H9 (cell line): ENCODE measurements at regions not wholly inside any gene's neighbourhood (a gene's known extent, or its start where the extent isn't known, plus 50 kb on each side); places are given as distances from the start of the nearest gene placed in this dataset.

Experiments used
- DNase-seq: peaks from one replicate; pipeline ENCODE4 v3.0.0-alpha.2; 2017
- H2AFZ ChIP-seq: one replicate; pipeline ENCODE4 v1.6.1; 2013; ENCODE audit warnings: mild to moderate bottlenecking, low read length, control low read depth, moderate library complexity
- H2AK5ac ChIP-seq: 2 replicates; pipeline ENCODE4 v1.6.1; 2013; ENCODE audit warnings: low read length, control low read depth, mixed read lengths; ENCODE audit not compliant: insufficient read length
- H2BK120ac ChIP-seq: one replicate; pipeline ENCODE4 v1.6.1; 2013; ENCODE audit warnings: low read depth, mild to moderate bottlenecking, low read length, control low read depth, inconsistent platforms; ENCODE audit not compliant: poor library complexity, severe bottlenecking
- H2BK12ac ChIP-seq: 2 replicates; pipeline ENCODE4 v1.6.1; 2013; ENCODE audit warnings: low read length, control low read depth, mixed read lengths, low read depth; ENCODE audit not compliant: insufficient read length
- H2BK15ac ChIP-seq: 2 replicates; pipeline ENCODE4 v1.6.1; 2013; ENCODE audit warnings: low read depth, low read length, control low read depth
- H2BK20ac ChIP-seq: one replicate; pipeline ENCODE4 v1.6.1; 2013; ENCODE audit warnings: low read depth, mild to moderate bottlenecking, low read length, control low read depth, inconsistent platforms; ENCODE audit not compliant: poor library complexity, severe bottlenecking
- H2BK5ac ChIP-seq: 2 replicates; pipeline ENCODE4 v1.6.1; 2013; ENCODE audit warnings: low read length, control low read depth, mixed read lengths; ENCODE audit not compliant: insufficient read length
- H3K14ac ChIP-seq: 2 replicates; pipeline ENCODE4 v1.6.1; 2013; ENCODE audit warnings: low read length, control low read depth; ENCODE audit not compliant: insufficient read depth
- H3K18ac ChIP-seq: 2 replicates; pipeline ENCODE4 v1.6.1; 2013; ENCODE audit warnings: low read depth, mild to moderate bottlenecking, mixed read lengths, low read length, control low read depth; ENCODE audit not compliant: insufficient read length
- H3K23ac ChIP-seq: 2 replicates; pipeline ENCODE4 v1.6.1; 2013; ENCODE audit warnings: low read length, control low read depth, mixed read lengths, low read depth; ENCODE audit not compliant: insufficient read length
- H3K23me2 ChIP-seq: 2 replicates; pipeline ENCODE4 v1.6.1; 2013; ENCODE audit warnings: low read depth, mild to moderate bottlenecking, mixed read lengths, low read length, control low read depth; ENCODE audit not compliant: insufficient read length, poor library complexity, severe bottlenecking
- H3K27ac ChIP-seq: 2 replicates; pipeline ENCODE4 v1.5.1; 2013; ENCODE audit warnings: low read length, control low read depth, mixed read lengths, low read depth; ENCODE audit not compliant: insufficient read length
- H3K27me3 ChIP-seq: 2 replicates; pipeline ENCODE4 v1.6.1; 2013; ENCODE audit warnings: low read length, control low read depth, inconsistent platforms; ENCODE audit not compliant: insufficient read depth
- H3K4ac ChIP-seq: 2 replicates; pipeline ENCODE4 v1.6.1; 2013; ENCODE audit warnings: low read depth, mild to moderate bottlenecking, control low read depth, inconsistent platforms, low read length, moderate library complexity
- H3K4me1 ChIP-seq: 2 replicates; pipeline ENCODE4 v1.6.1; 2013; ENCODE audit warnings: low read length, control low read depth, inconsistent platforms; ENCODE audit not compliant: insufficient read depth
- H3K4me2 ChIP-seq: 2 replicates; pipeline ENCODE4 v1.6.1; 2013; ENCODE audit warnings: low read length, control low read depth, mixed read lengths; ENCODE audit not compliant: insufficient read length, insufficient read depth
- H3K56ac ChIP-seq: 2 replicates; pipeline ENCODE4 v1.6.1; 2013; ENCODE audit warnings: low read depth, mild to moderate bottlenecking, mixed read lengths, low read length, control low read depth; ENCODE audit not compliant: insufficient read length
- H3K79me1 ChIP-seq: 2 replicates; pipeline ENCODE4 v1.6.1; 2013; ENCODE audit warnings: low read depth, mild to moderate bottlenecking, moderate library complexity, low read length, control low read depth, inconsistent platforms; ENCODE audit not compliant: insufficient read depth, poor library complexity, severe bottlenecking
- H3K79me2 ChIP-seq: 2 replicates; pipeline ENCODE4 v1.6.1; 2013; ENCODE audit warnings: low read length, control low read depth, inconsistent platforms; ENCODE audit not compliant: insufficient read depth
- H3K9ac ChIP-seq: 2 replicates; pipeline ENCODE4 v1.6.1; 2013; ENCODE audit warnings: low read length, control low read depth, mixed read lengths; ENCODE audit not compliant: insufficient read length; ENCODE audit errors: extremely low read depth
- H3K9me3 ChIP-seq: one replicate; pipeline ENCODE4 v1.6.1; 2013; ENCODE audit warnings: low read depth, low read length, inconsistent platforms; ENCODE audit not compliant: control insufficient read depth
- H3T11ph ChIP-seq: one replicate; pipeline ENCODE4 v1.6.1; 2013; ENCODE audit warnings: mild to moderate bottlenecking, low read length, control low read depth, inconsistent platforms
- H4K20me1 ChIP-seq: one replicate; pipeline ENCODE4 v1.6.1; 2013; ENCODE audit not compliant: control insufficient read depth, insufficient read length, insufficient read depth
- H4K5ac ChIP-seq: 2 replicates; pipeline ENCODE4 v1.6.1; 2013; ENCODE audit warnings: low read depth, mild to moderate bottlenecking, mixed read lengths, low read length, control low read depth; ENCODE audit not compliant: insufficient read length
- H4K8ac ChIP-seq: replicated peaks from 2 replicates; pipeline ENCODE4 v1.6.1; 2013; ENCODE audit warnings: low read length, control low read depth, mixed read lengths, low read depth; ENCODE audit not compliant: insufficient read length
- H4K91ac ChIP-seq: 2 replicates; pipeline ENCODE4 v1.6.1; 2013; ENCODE audit warnings: low read depth, mild to moderate bottlenecking, moderate library complexity, mixed read lengths, low read length, control low read depth; ENCODE audit not compliant: insufficient read length
- H3K27ac Mint-ChIP-seq, 3 experiments: 2 replicates in 2 of 3; 3 replicates in 1 of 3; pipeline ENCODE4 v1.8.0; 2020 to 2021; ENCODE audit warnings: mixed read lengths in 3 of 3, mild to moderate bottlenecking in 1 of 3, moderate library complexity in 1 of 3
- H3K27me3 Mint-ChIP-seq: 2 replicates; pipeline ENCODE4 v1.8.0; 2021; ENCODE audit warnings: low read depth, mild to moderate bottlenecking, moderate library complexity, mixed read lengths
- H3K36me3 Mint-ChIP-seq, 3 experiments: 2 replicates in 2 of 3; 3 replicates in 1 of 3; pipeline ENCODE4 v1.8.0; 2020 to 2021; ENCODE audit warnings: low read depth in 3 of 3, mixed read lengths in 3 of 3; ENCODE audit not compliant: insufficient read depth in 1 of 3
- H3K4me1 Mint-ChIP-seq, 2 experiments: 2 replicates each; pipeline ENCODE4 v1.8.0; 2020; ENCODE audit warnings: mixed read lengths in 2 of 2
- H3K4me3 Mint-ChIP-seq, 2 experiments: 2 replicates in 1 of 2; 3 replicates in 1 of 2; pipeline ENCODE4 v1.8.0; 2020 to 2021; ENCODE audit warnings: mild to moderate bottlenecking in 2 of 2, mixed read lengths in 2 of 2, moderate library complexity in 1 of 2
- H3K9me3 Mint-ChIP-seq, 2 experiments: 2 replicates in 1 of 2; 3 replicates in 1 of 2; pipeline ENCODE4 v1.8.0; 2020; ENCODE audit warnings: mild to moderate bottlenecking in 2 of 2, mixed read lengths in 2 of 2, moderate library complexity in 1 of 2
- WGBS: extraction: QIAGEN DNeasy Blood & Tissue Kit; methylation state at CpG from one replicate; pipeline ENCODE4 v1.1.7; 2013; ENCODE audit warnings: missing lambda C conversion rate, low lambda C conversion rate, mixed read lengths; ENCODE audit not compliant: insufficient read length; ENCODE audit errors: extremely low coverage; 5-methylcytosine and 5-hydroxymethylcytosine counted together
- TF ChIP-seq, protein P1 (sequence below): fragments of 200-600 bp; sonication (generic); conservative IDR thresholded peaks from 3 replicates; pipeline ENCODE4 v1.8.0; 2021; ENCODE audit warnings: antibody characterized with exemption, mild to moderate bottlenecking

- Histone ChIP-seq H4K8ac (no peak overlapping the region), H3K56ac (no peak overlapping the region), H2BK120ac (no peak overlapping the region), H3K79me1 (no peaks in the 10 kb centered on the region), H3K14ac (no peak overlapping the region), H2BK15ac (no peak overlapping the region), H3K4me2 (no peak overlapping the region), H3K4ac (no peak overlapping the region), H3K27ac (no peak overlapping the region), H3K9me3 (peaks cover 7% of the 10 kb centered on the region), H3K18ac (no peak overlapping the region), H3K23ac (no peak overlapping the region), H3K23me2 (no peaks in the 10 kb centered on the region), H4K20me1 (no peaks in the 10 kb centered on the region), H2BK12ac (no peak overlapping the region), H3T11ph (no peak overlapping the region), H2AFZ (no peak overlapping the region), H3K4me1 (peaks cover 3% of the 10 kb centered on the region), H4K5ac (no peak overlapping the region), H3K27me3 (no peaks in the 10 kb centered on the region; the same call in 1 of the 2 replicates), H2AK5ac (no peak overlapping the region), H2BK5ac (no peak overlapping the region), H3K79me2 (no peaks in the 10 kb centered on the region), H2BK20ac (no peak overlapping the region), H4K91ac (no peak overlapping the region), H3K9ac (no peak overlapping the region)
- H3K4me3 Mint-ChIP-seq, result no peak overlapping the region
- no CpG with 5 or more reads among the region's 3 CpGs for WGBS
- peaks cover 54% of the 10 kb centered on the region for H3K27me3 Mint-ChIP-seq
- peaks cover 16 to 39% (median 19%) of the 10 kb centered on the region in 3 experiments for H3K36me3 Mint-ChIP-seq
- peaks cover 43 to 44% of the 10 kb centered on the region in 2 experiments for H3K9me3 Mint-ChIP-seq
- no peak overlapping the region for H3K27ac Mint-ChIP-seq
- TF ChIP-seq, protein P1, sequence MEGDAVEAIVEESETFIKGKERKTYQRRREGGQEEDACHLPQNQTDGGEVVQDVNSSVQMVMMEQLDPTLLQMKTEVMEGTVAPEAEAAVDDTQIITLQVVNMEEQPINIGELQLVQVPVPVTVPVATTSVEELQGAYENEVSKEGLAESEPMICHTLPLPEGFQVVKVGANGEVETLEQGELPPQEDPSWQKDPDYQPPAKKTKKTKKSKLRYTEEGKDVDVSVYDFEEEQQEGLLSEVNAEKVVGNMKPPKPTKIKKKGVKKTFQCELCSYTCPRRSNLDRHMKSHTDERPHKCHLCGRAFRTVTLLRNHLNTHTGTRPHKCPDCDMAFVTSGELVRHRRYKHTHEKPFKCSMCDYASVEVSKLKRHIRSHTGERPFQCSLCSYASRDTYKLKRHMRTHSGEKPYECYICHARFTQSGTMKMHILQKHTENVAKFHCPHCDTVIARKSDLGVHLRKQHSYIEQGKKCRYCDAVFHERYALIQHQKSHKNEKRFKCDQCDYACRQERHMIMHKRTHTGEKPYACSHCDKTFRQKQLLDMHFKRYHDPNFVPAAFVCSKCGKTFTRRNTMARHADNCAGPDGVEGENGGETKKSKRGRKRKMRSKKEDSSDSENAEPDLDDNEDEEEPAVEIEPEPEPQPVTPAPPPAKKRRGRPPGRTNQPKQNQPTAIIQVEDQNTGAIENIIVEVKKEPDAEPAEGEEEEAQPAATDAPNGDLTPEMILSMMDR, result no peak
- DNase-seq, result no peak
- peaks cover 14 to 23% of the 10 kb centered on the region in 2 experiments for H3K4me1 Mint-ChIP-seq
These were observed 182.2 kb downstream of the RAP2B start for GRCh38 chr3:153343988-153344782.
